GM19438 (cell line): ENCODE measurements at regions not wholly inside any gene's neighbourhood (a gene's known extent, or its start where the extent isn't known, plus 50 kb on each side); places are given as distances from the start of the nearest gene placed in this dataset.

Source experiments
- ATAC-seq: cut with Tn5 transposase; IDR thresholded peaks from one replicate; pipeline ENCODE4 v1.9.1; 2021; ENCODE audit warnings: low read depth; ENCODE audit not compliant: unreplicated experiment

DNA sequence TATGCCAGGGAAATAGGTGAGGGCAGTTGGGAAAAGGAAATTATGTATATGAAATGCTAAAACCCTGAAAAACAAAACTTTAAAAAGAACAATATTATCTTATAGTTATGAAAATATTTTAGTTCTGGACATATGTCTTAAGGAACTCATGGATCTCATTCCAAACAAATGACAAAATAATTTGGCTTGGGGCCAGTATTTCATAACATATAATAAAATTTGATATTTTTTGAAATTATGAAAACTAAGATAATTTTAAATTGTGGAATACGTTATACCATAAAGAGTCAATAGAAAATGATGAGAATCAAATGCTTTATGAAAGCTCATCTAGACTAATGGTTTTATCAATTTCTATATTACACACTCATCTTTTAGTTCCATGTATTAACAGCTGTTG lies 173.8 kb upstream of the DCN start:
- ATAC-seq, result no peak

DNA sequence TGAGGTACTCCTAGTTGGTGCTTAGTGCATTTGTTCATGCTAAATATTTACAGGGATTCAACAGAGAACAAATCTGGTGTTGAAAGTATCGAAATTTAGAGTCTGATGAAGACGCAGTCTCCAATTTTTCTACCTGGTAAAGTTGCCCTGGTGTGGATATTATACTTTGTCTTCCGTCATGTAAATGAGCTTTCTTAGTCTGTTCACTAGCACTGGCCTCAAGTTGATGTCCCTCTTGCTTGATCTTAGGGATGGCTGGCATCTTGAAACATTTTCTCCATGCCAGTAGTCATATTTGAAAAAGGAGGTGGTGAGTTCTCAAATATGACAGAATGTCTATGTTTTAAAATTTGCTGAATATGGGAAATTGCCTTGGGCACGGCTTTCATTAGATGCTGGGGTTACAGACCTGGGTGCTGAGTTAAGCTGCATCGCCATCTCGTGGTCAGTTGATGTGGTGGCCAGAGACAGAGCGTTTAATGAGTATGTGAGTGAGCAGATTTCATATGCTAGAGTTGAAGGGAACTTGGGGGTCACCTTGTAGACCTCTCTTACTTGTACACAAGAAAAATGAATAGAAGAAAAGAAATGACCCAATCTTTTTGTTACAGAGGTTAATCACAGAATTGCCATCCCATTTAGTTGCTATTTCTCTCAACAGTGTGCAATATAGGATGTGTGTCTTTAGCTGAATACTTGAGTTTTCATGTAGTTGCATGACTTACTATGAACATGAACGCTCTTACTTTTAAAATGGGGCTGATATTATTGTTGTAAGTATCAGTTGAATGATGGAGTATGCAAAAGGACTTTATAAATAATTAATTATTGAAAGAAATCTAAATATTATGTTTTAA lies 172.8 kb upstream of the DCN start:
- ATAC-seq, result peak; percentile 93

DNA sequence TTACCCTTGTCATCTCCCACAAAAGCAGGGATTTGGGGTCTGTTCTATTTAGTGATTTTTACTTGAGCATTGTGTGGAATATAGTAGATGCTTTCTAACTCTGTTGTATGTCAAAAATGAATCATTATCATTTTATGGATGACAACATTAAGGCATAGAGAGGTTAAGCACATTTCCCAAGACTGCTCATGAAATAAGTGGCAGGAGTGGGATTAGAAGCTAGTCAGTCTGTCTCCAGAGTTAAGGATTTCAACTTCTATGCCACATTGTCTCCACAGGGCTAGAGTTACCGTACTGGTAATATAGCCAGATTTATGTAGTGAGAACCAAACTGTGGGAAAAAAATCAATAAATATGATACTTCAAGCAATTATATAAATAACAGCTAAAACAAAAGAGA lies 170.6 kb upstream of the DCN start:
- ATAC-seq, result no peak

DNA sequence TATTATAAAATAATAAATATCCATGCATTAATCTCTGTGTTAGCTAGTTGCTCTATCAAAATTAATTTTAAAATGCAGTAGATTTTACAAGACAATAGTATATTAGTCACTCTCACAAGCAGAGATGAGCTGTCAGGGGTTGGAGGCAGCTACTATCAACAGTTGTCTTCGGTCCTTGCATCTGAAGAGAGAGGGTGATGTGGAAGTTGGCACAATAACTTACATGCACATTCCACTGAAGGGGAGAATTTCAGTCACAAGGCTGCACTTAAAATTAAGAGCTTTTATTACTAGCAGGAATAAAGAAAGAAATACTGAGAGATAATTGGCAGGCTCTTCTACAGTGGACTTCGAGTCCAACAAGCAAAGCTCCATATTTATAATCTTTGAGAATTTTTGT lies 166.9 kb upstream of the DCN start:
- ATAC-seq, result no peak

DNA sequence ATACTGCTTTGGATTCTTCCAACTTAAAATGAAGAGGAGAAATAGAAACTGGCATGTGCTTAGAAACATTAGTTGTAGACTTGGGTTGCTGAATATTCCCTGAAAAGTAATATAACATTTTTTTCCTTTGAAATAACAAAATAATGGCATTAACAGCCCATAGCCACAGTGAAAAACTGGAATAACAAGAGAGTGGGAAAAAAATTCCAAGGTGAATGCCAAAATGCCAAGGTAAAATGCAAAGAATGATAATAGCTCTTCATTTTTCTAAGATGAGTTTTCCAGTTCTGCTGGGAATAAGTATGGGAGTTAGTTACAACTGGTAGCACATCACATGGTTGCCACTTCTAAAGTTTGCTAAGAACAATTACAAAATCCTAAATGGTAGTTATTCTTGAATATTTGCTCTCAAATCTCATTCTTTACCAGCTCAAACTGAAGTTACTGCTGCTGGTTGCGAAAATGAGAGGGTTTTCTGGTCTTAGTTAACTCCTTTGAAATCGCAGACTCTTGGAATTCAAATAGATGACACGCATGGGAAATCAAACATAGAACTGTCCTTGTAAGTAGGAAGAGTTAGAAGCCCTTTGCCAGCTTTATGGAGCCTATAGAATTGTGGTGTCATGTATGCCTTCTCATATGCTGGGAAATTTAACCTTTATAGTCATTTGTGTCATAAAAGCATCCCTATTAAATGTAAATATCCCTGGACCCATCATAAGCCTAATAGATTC lies 165.0 kb upstream of the DCN start:
- no peak for ATAC-seq

DNA sequence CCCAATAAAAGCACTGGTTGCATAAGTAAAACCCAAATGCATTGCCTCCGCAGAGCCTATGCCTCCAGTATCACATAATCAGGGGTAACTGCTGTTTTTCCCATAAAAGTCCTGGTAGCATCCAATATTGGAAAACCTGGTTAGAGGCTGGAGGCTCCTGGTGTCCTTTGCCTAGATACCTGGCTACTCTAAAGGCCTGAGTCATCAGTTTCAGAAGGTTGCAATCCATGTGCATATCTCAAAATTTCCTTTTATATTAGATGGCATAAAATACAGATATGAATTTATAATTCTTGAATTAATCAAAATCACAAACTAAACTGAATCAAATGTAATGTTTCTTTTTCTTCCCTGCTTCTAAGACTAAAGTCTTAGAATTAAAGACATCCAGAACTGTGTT lies 164.2 kb upstream of the DCN start:
- no peak for ATAC-seq

DNA sequence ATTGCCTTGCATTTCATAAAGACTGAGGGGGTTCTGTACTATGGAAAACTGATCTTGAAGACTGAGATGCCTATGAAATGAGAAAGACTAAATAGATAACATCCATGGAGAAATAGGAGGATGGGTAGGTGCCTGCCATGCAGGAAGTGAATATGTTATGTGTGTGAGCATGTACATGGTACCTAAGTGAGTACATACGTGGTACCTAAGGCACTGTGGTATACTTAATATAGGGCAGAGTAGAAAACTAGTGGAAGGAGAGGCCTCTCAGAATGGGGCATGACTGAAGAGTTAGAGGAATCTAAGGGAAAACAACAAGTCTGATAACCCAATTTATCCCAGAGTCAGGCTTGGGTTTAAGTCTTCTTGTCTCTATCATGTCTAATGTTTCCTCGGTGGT lies 161.8 kb upstream of the DCN start:
- no peak for ATAC-seq

DNA sequence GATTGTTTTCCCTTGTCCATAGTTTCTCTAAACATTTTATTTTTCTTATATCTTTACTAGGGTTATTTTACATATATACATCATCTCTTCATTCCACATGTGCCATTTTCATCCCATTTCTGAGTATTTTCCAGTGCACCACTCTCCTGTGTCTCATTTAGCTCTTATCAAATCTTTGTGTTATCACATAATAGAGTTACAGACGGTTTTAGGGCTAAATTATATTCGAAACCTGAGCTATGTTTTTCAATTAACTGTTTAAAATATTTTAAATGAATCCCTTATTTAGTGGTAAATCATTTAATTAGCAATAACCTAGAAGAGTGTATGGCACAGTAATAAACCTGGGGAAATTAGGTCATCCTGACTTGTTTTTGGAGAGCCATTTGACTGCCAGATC lies 160.4 kb upstream of the DCN start:
- ATAC-seq, result no peak

DNA sequence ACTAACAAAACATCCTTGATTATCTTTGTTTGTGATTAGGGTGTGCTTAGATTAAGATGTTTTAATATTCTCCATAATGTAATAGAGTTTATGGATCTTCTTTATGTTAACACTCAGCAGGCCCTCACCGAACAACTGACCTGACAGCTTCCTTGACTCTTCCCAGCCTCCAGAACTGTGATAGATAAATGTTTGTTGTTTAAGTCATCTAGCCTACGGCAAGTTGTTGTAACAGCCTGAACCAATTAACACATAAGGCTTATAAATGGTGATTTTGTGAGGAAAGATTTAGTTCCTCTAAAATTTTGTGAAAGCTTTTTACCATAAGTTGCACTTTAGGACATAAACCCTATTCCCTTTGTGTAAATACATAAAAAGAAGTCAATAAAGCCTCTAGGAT lies 156.5 kb upstream of the DCN start:
- ATAC-seq, result no peak

DNA sequence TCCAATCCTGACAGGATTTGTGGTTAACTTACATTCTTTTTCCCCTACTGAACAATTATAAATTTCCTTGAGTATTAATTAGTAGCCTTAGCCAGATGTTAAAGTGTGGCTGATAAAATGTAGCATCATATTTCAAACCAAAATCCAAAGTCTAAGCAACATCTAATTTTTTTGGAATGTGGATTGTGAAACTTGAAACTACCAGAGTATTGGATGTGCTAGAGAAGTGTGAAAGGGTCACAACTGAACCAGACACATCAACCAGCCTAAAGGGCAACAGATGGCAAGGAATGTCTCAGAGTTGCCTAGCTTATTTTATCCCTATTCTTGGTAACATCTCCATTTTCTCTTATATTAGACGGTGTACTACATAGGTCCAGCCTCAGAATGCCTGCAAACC lies 153.1 kb upstream of the DCN start:
- ATAC-seq, result no peak

DNA sequence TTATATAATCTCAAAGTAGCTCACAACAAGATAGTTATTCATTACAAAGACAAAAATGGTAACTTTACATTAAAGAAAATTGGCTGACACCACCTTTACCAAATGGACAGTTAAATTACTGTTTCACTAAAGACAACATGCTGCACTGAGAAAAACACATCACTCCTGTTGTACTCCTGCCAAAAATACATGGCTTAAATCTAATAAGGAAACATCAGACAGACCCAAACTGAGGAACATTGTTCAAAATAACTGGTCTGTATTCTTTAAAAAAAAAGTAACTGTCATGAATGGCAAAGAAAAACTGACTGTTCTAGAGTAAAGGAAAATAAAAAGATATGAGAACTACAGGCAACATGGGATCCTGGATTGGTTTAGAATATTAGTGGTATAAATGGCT lies 151.3 kb upstream of the DCN start:
- no peak for ATAC-seq

DNA sequence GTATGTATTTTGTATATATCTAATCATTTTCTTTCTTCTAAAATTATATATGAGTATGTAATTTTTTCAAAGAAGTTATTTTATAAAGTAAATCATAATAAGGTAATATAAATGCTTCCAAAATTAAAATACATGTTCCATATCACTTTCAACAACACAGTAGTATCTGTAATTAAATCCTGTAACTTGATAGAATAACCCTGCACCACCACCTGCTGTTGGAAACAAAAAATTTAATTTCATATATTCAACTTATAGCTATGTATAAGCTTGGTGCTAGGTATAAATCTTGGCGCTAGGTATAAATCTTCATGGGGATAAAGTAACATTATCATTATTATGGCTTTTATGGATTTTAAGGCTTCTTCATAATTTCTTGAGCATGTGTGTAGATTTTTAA lies 149.7 kb upstream of the DCN start:
- no peak for ATAC-seq

DNA sequence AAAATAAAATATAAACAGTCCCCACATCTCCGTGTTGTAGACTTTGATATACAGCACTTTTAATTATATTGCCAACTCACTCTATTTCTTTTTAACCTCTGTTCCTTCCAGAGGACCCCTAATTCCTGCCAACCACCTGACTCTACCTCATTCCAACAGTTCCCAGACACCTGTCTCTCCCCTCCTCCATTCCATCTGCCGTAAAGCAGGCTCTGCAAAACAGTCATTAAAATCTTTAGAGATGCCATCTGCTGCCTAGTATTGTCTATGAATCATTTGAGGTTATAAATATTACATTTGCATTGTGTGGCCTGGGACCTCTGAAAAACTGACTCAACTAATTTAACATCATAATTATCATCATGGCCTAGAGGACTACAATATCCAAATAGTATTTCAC lies 148.8 kb upstream of the DCN start:
- ATAC-seq, result no peak

DNA sequence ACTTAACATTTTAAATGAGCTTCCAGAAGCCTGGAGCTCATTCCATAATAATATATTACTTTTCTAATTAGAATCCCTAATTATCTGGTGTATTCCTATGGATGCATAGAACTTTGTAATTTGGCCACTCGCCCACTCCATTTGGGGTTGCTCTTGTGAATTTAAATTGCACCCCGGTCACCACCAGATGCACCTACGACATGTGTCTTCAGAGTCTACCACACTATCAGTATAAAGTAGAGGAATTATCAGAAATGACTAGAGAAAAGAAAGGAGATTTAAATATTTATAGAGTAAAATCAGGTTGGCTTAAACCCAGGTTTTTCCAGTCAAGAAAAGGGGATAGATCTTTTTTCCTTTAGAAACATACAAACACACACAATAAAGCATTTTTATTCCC lies 145.8 kb upstream of the DCN start:
- no peak for ATAC-seq

DNA sequence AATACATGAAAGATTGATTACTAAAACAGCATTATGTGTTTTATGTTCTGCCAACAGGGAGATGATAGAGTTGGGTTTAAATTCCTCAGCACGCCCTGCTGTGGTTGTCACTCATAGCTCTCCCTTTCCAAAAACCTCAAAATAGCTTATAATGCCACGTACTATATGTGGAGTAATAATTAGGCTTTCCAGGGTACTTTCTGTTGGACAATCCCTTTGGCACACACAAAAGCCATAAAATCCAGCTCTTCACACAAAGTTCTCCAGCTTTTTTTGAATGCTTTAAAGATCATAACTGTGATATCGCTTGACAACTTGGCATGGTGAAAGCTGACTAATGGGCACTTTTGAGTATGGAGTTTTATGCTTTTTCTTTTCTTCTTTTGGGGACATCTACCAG lies 145.3 kb upstream of the DCN start:
- ATAC-seq, result no peak

DNA sequence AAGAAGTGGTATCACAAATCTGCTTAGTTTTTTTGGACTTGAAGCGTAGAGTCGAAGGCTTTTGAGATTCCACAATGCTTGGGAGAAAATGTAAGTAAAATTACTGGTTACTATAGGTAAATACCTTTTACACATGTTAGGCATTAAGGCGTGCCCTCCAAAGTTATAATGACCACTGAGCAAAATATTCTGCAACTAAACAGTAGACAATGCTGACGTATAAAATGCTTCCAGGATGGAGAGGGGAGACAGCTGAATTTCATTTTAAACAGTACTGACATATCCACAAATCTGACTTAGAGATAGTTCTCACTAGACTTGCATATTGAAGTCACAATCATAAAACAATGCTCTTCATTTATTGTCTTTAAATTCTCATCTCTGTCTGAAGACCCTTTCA lies 144.5 kb upstream of the DCN start:
- ATAC-seq, result no peak

DNA sequence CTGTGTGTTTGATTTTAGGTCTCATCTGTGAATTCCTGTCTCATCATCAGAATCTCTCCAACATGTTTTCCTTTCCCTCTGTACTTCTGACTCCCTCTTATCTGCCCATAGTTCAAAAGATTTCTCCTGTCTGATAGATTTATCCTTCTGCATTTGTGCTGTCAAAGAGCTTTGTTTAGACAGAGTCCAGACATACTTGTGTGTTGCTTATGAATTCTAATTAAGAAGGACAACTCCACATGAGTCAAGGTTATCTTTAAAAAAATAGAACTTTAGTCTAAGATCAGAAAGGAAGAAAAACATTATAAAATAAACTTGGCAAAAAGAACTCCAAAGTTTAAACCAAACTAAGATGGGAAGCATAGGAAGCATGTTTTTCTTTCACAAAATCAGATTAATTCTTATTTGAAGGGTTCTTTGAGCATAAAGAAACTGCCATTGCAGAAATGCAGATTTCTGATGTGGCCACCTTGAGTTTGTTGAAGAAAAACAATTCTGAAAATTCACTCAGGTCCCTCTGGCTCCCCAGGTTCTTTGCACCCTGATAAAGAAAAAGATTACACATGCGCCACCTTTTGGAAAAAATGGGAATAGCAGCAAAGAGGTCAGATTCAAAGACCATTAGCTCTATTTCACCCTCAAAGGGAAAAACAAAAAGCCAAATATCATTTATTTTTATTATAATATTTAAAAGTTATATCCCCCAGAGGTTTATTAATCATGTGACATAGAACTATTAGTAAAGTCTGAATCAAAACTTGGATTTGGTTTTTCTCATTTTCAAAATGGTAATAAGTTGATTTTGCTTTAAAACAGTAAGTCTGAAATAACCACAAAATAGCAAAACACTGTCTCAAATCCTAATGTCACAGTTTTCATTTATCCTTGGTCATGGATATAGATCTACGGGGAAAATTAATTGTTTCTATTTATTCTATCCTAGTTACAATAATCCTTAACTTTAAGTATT lies 143.7 kb upstream of the DCN start:
- ATAC-seq, result peak; percentile 86

DNA sequence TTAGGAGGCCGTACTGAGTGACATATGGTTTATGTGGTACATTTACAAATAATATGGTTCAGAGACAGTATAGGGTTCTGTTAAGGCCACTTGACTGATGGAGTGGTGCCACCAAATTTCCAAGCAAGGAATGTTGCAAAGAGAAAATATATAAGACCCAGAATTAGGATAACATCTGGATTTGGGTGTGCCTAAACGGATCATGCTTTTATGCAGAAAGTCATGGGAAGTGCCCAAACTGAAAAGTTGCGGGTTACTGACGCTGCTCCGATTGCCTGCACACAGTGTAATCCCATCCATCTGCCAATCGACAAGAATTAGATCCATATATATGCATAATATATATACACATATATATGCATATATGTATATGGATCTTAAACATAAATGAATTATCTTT lies 138.4 kb upstream of the DCN start:
- no peak for ATAC-seq

DNA sequence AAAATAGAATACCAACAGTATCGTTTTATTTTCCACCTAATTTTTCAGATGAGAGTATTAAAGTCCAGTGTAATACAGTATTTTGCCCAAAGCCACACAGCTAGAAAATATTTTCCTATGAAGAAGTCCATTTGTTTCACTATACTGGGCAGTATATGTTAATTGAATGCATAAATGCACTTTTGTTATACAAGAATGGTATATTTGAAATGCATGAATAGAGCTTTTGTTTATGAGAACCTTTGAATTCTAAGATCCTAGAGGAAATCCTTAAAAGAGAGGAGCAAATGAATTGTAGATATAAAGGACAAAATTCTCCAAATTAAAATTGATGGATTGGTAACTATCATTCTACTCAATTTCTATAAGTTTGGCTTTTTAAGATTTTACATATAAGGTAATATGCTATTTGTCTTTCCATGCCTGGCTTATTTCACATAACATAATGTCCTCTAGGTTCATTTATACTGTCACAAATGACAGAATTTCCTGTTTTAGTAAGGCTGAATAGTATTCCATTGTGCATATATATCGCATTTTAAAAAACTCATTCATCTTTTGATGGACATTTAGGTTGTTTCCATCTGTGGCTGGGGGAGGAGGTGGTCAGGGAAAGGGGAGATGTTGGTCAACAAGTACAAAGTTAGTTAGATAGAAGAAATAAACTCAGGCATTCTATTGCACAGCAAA lies 136.6 kb upstream of the DCN start:
- no peak for ATAC-seq

DNA sequence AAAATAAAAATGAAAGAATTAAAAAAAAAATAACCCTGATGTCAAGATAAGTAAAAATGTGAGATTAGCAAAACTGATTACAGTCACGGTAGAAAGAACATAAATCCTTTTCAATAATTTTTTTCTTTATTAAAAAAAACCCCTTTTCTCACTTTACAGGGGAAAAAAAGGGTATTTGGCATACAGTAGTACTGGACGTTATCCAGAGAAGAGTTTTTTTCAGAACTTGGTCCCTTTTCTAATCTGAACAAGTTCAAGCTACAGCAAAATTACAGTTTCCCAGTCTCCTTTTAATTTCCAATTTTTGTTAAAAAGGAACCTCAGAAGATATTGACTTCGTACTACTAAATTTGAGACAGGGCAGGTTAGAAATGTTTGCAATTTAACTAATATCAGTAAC lies 134.7 kb upstream of the DCN start:
- ATAC-seq, result no peak

DNA sequence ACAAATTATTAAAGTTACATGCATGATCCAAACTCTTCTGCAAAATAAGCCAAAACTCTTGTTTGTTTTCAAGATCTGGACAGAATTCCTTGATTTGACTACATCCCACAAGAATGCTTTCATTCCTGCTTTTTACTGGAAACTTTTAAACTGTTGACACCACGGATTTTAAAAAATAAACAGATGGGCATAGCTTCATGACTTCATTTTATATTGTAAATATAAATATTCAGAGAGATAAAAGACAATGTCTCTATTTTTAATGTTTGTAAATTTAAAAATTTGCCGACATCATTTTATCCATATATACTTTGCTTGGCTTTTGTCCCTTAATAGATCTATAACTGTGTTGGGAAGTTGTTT lies 134.3 kb upstream of the DCN start:
- no peak for ATAC-seq
